ENCODE measurements at regions not wholly inside any gene's neighbourhood (a gene's known extent, or its start where the extent isn't known, plus 50 kb on each side); places are given as distances from the start of the nearest gene placed in this dataset.
"Not testable (repeated sequence)": the region's sequence is repeated elsewhere in the genome, so short reads cannot be mapped to it uniquely, and the experiment has no call there.

DNA sequence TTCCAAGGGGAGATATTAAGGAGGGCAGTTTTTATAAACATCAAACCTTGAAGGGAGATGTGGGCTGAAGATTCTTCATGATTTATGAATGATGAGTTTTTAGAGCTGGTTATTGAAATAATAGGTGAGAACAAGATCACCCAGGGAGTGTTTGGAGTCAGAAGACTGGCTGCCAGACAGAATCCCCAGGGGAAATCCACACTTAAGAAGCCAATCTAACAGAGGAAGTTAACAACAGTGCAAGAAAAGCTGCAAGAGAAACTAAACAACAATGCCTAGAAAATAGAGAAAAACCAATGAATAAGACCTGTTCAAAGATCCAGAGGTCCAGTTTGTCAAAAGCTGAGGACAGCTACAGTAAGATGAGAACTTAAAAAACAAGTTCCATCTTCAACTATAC lies 167.9 kb upstream of the MAN1A1 start:
- no peak for DNase-seq

- no peak for DNase-seq
Observed at GRCh38 chr6:119514345-119514744, 164.8 kb upstream of the MAN1A1 start.

- DNase-seq = no peak
Observed at GRCh38 chr6:119511024-119511423, 161.5 kb upstream of the MAN1A1 start.

- no peak for DNase-seq
Observed at GRCh38 chr6:119510246-119510645, 160.7 kb upstream of the MAN1A1 start.

DNA sequence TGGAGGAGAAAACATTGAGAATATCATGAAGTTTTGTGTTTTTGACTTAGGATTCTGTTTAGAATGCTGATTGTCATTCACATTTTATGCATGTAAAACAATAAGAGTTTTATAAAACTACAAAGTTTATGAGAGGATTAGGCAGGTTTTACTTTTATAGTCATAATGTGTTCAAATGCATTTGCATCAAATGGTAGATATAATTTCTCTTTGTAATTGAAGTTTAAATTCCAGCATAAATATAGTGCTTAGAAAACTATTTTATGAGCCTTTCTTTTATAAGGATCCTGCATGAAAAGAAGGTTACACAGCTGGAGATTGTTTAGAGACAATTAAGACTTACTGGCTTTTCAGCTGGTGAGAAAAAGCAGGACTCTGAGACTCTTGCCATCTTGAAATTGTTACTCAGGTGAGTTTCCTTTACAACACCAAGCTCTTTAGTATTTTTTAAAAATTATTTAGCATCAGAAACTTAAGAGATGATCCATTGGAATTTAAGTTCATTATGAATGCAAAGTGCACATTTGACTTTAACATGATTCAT lies 157.1 kb upstream of the MAN1A1 start:
- no peak for DNase-seq

GRCh38 chr6:119501798-119502483 lies 152.4 kb upstream of the MAN1A1 start:
- DNase-seq = no peak

DNA sequence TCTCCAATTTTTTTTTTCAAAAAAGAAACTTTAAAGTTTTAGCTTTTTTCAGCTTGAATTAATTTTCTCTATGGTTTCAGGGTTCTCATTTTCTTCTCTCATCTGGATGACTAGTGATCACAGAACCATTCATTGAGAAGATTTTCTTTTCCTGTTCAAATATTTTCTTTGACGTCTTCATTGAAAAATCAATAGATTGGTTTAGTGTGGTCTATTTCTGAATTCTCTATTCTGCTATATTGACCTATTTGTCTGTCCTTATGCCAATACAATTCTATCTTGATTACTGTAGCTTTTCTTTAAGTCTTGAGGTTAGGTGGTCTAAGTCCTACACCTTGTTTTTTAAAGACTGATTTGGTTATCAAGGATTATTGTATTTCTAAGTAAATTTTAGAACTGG lies 150.2 kb upstream of the MAN1A1 start:
- no peak for DNase-seq

- DNase-seq = no peak
Observed at GRCh38 chr6:119497988-119498727, 148.6 kb upstream of the MAN1A1 start.

DNA sequence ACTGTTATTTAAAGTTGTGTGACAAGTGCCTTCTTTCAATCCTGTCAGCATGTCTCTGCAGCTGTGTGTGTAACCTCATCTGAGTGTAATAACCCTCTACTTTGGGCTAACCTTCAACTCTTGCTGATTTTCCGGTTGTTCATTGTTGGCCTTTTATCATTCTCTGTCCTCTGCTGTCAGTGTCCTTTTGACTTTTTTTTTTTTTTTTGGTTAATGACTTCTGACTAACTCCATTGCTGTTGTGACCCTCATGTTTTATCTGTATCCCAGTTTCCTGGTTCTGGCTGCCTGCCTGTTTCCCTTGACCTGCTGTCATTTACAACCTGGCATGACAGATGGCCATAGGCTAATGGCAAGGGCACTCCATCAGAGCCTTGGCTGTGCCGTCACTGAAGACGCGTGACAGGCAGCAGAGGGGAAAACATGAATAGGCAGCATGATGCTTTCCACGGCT lies 145.7 kb upstream of the MAN1A1 start:
- DNase-seq = peak; percentile 36

GRCh38 chr6:119493980-119494379 lies 144.4 kb upstream of the MAN1A1 start:
- DNase-seq = peak; percentile 64

GRCh38 chr6:119491112-119491511 lies 141.6 kb upstream of the MAN1A1 start:
- not testable (repeated sequence) for DNase-seq

DNA sequence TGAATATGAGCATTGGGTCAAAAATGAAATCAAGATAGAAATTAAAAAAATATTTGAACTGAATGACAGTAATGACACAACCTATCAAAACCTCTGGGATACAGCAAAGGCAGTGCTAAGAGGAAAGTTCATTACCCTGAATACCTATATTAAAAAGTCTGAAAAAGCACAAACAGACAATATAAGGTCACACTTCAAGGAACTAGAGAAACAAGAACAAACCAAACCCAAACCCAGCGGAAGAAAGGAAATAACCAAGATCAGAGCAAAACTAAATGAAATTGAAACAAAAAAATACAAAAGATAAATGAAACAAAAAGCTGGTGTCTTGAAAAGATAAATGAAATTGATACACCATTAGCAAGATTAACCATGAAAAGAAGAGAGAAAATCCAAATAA lies 140.5 kb upstream of the MAN1A1 start:
- DNase-seq = not testable (repeated sequence)

GRCh38 chr6:119484598-119484997 lies 135.0 kb upstream of the MAN1A1 start:
- no peak for DNase-seq

- DNase-seq = no peak
Observed at GRCh38 chr6:119483908-119484307, 134.3 kb upstream of the MAN1A1 start.

GRCh38 chr6:119482850-119483285 lies 133.3 kb upstream of the MAN1A1 start:
- DNase-seq = no peak

GRCh38 chr6:119481976-119482375 lies 132.4 kb upstream of the MAN1A1 start:
- DNase-seq = no peak

GRCh38 chr6:119480961-119481497 lies 131.5 kb upstream of the MAN1A1 start:
- DNase-seq = no peak

DNA sequence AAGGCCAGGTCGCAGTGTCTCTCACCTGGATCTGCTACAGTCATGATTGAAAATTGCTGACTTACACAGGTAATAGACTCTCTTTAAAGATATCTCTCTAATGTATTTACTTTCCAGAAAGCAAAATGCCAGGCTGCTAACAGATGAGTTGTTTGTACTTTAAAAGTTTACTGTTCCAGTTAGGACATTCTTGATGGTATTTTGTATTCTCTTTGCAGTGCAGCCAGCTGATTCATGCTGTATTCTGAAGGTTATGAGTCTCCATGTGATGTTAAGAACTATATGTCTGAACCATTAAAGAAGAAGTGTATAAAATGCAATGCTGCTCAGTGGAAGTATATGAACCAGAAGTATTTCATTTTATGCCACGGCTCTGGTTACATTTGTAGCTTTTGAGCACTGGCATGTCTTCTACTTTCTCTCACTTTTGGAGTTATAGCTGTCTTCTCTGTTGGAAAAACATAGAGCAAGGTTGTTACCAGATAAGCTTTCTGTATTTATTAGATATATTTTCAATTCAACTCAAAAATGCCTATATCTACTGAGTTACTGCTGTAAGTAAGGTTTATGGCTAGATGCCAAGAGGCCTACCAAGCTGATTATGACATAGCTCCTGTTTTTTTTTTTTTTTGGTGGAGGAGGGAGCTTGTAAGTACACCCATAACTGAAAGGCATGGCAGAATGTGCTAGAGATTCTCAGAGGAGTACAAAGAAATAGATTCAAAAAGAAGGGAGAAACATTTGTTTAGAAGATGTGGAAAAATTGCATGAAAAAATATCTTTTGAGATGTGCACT lies 130.5 kb upstream of the MAN1A1 start:
- DNase-seq = no peak

- no peak for DNase-seq
Observed at GRCh38 chr6:119476554-119476953, 127.0 kb upstream of the MAN1A1 start.

GRCh38 chr6:119476024-119476423 lies 126.5 kb upstream of the MAN1A1 start:
- no peak for DNase-seq

- DNase-seq = no peak
Observed at GRCh38 chr6:119470893-119471542, 121.5 kb upstream of the MAN1A1 start.

- no peak for DNase-seq
Observed at GRCh38 chr6:119467488-119468081, 118.0 kb upstream of the MAN1A1 start.

Measured in SHP77 treated with DMSO at 0.1 percent for 48 hours (cell line).